PC-3 (cell line): ENCODE measurements at regions not wholly inside any gene's neighbourhood (a gene's known extent, or its start where the extent isn't known, plus 50 kb on each side); places are given as distances from the start of the nearest gene placed in this dataset.

Experiments used
- ATAC-seq: fragments of 200-7000 bp; cut with Tn5 transposase; 2 replicates; pipeline ENCODE4 v1.9.1; 2020; ENCODE audit warnings: mild to moderate bottlenecking, moderate library complexity
- BruUV-seq: library from RNA; stranded (reverse); fragments of 400-500 nt; replicated peaks from 2 replicates; lab custom pipeline; 2021; lab: Mats Ljungman, UMichigan
- CTCF ChIA-PET: fragments of 300-600 bp; sonication (Branson Sonifier 250); formaldehyde crosslinking; loops from one replicate; lab custom pipeline; 2022; ENCODE audit warnings: antibody characterized with exemption; lab: Charles Lee
- POLR2A ChIA-PET: fragments of 300-600 bp; sonication (Branson Sonifier 250); formaldehyde crosslinking; loops from one replicate; lab custom pipeline; 2022; ENCODE audit warnings: antibody characterized with exemption; ENCODE audit not compliant: unreplicated experiment; lab: Charles Lee
- DNase-seq: peaks from one replicate; pipeline ENCODE4 v3.0.0-alpha.2; 2015
- H2AFZ ChIP-seq: fragments of 300-600 bp; sonication (generic); 2 replicates; pipeline ENCODE4 v1.6.0; 2016; ENCODE audit warnings: antibody characterized with exemption, low read length
- H3F3A ChIP-seq: fragments of 300-600 bp; sonication (generic); one replicate; pipeline ENCODE4 v1.6.0; 2017; ENCODE audit warnings: antibody characterized with exemption, low read length, control low read depth, mild to moderate bottlenecking; ENCODE audit not compliant: unreplicated experiment
- H3K27ac ChIP-seq: fragments of 300-600 bp; sonication (generic); 2 replicates; pipeline ENCODE4 v1.5.1; 2016; ENCODE audit warnings: mild to moderate bottlenecking, low read length
- H3K27me3 ChIP-seq: fragments of 300-600 bp; sonication (generic); 2 replicates; pipeline ENCODE4 v1.6.1; 2016; ENCODE audit warnings: low read length, mixed read lengths
- H3K36me3 ChIP-seq: fragments of 300-600 bp; sonication (generic); 2 replicates; pipeline ENCODE4 v1.6.1; 2016; ENCODE audit warnings: low read depth, mixed run types, low read length, mixed read lengths
- H3K4me1 ChIP-seq: fragments of 300-600 bp; sonication (generic); 2 replicates; pipeline ENCODE4 v1.5.1; 2016; ENCODE audit warnings: low read length; ENCODE audit not compliant: insufficient read depth
- H3K4me2 ChIP-seq: fragments of 300-600 bp; sonication (generic); 2 replicates; pipeline ENCODE4 v1.6.0; 2016; ENCODE audit warnings: low read length
- H3K4me3 ChIP-seq: fragments of 300-600 bp; sonication (generic); 2 replicates; pipeline ENCODE4 v1.5.1; 2016; ENCODE audit warnings: mild to moderate bottlenecking, low read length, mixed read lengths
- H3K79me2 ChIP-seq: fragments of 300-600 bp; sonication (generic); 2 replicates; pipeline ENCODE4 v1.6.1; 2017; ENCODE audit warnings: low read length, mixed read lengths
- H3K9ac ChIP-seq: fragments of 300-600 bp; sonication (generic); 2 replicates; pipeline ENCODE4 v1.6.0; 2016; ENCODE audit warnings: mild to moderate bottlenecking, low read length
- H3K9me2 ChIP-seq: fragments of 300-600 bp; sonication (generic); replicated peaks from 2 replicates; pipeline ENCODE4 v1.6.1; 2016; ENCODE audit warnings: mixed run types, low read length, mixed read lengths
- H3K9me3 ChIP-seq: fragments of 300-600 bp; sonication (generic); 2 replicates; pipeline ENCODE4 v1.6.1; 2016; ENCODE audit warnings: low read length, mixed read lengths
- H4K20me1 ChIP-seq: fragments of 300-600 bp; sonication (generic); 2 replicates; pipeline ENCODE4 v1.6.1; 2016; ENCODE audit warnings: low read length, mixed read lengths
- EZH2 ChIP-seq: fragments of 300-600 bp; sonication (generic); IDR thresholded peaks from one replicate; pipeline ENCODE4 v1.6.1; 2017; ENCODE audit warnings: antibody characterized with exemption, mild to moderate bottlenecking, low read length; ENCODE audit not compliant: unreplicated experiment
- EZH2phosphoT487 ChIP-seq: fragments of 300-600 bp; sonication (generic); IDR thresholded peaks from 2 replicates; pipeline ENCODE4 v1.6.1; 2018; ENCODE audit warnings: mild to moderate bottlenecking, antibody characterized with exemption, low read length, borderline replicate concordance
- intact Hi-C: fragments of 100-400 bp; cut with micrococcal nuclease; formaldehyde crosslinking; loops from 2 replicates; pipeline ENCODE4 v1.9.0; 2023
- TF ChIP-seq, protein P1 (sequence below): fragments of 300-600 bp; sonication (generic); conservative IDR thresholded peaks from 2 replicates; pipeline ENCODE4 v1.5.1; 2017; ENCODE audit warnings: antibody characterized with exemption, low read depth, mild to moderate bottlenecking, low read length

DNA sequence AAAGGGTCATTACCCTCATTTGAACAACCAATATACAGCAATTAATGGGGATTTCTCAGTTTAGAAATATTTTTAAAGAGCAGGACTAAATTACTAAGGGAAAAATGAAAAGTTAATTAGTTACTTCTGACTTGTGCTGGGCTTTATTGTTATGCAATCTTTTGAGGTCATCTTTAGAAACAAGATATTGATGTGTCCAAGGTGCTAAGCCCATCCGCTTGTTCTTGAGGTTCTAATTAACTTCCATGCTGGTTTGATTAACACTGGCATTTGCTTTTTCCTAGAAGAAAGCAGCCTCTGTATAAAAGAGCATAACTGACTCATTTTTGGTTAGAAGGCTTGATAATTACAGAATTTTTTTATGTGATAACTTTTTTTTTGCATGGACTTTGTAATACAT, 256.5 kb upstream of the AGTR1 start:
- Histone ChIP-seq H4K20me1 (no peaks in the 10 kb centered on the region), H3K9ac (no peak overlapping the region)
- CTCF ChIA-PET = no interaction called here

DNA sequence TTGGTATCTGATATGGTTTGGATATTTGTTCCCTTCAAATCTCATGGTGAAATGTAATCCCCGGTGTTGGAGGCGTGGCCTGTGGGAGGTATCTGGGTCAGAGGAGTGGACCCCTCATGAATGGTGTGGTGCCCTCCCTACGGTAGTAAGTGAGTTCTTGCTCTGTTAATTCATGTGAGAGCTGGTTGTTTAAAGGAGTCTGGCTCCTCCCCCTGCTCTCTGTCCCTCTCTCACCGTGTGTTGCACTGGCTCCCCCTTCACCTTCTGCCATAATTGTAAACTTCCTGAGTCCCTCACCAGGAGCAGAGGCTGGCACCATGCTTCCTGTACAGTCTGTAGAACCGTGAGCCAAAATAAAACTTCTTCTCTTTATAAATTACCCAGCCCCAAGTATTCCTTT, 246.9 kb upstream of the AGTR1 start:
- Histone ChIP-seq H3K4me3 (no peak overlapping the region), H3K79me2 (no peaks in the 10 kb centered on the region), H3K9me2 (no peaks in the 10 kb centered on the region), H3F3A (no peaks in the 10 kb centered on the region), H4K20me1 (no peaks in the 10 kb centered on the region), H3K9ac (no peak overlapping the region), H3K36me3 (no peaks in the 10 kb centered on the region), H3K4me2 (no peak overlapping the region), H2AFZ (no peak overlapping the region), H3K4me1 (no peaks in the 10 kb centered on the region), H3K27me3 (peaks cover 12% of the 10 kb centered on the region; the same call in 1 of the 2 replicates), H3K9me3 (no peaks in the 10 kb centered on the region), H3K27ac (no peak overlapping the region)
- ChIA-PET CTCF (no interaction called here), POLR2A (no interaction called here)
- ATAC-seq (no peak), DNase-seq (no peak)
- TF ChIP-seq EZH2phosphoT487 (no peak), EZH2 (no peak)
- TF ChIP-seq, protein P1, sequence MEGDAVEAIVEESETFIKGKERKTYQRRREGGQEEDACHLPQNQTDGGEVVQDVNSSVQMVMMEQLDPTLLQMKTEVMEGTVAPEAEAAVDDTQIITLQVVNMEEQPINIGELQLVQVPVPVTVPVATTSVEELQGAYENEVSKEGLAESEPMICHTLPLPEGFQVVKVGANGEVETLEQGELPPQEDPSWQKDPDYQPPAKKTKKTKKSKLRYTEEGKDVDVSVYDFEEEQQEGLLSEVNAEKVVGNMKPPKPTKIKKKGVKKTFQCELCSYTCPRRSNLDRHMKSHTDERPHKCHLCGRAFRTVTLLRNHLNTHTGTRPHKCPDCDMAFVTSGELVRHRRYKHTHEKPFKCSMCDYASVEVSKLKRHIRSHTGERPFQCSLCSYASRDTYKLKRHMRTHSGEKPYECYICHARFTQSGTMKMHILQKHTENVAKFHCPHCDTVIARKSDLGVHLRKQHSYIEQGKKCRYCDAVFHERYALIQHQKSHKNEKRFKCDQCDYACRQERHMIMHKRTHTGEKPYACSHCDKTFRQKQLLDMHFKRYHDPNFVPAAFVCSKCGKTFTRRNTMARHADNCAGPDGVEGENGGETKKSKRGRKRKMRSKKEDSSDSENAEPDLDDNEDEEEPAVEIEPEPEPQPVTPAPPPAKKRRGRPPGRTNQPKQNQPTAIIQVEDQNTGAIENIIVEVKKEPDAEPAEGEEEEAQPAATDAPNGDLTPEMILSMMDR = no peak
- intact Hi-C loops = no loop called here
- BruUV-seq = no TSS peak

More for the DNA sequence above, 256.5 kb upstream of the AGTR1 start:
- Histone ChIP-seq H3K4me2 (no peak overlapping the region), H3K27ac (no peak overlapping the region), H3K4me3 (no peak overlapping the region), H3K9me2 (no peaks in the 10 kb centered on the region), H3K9me3 (no peaks in the 10 kb centered on the region), H3K79me2 (no peaks in the 10 kb centered on the region), H2AFZ (no peak overlapping the region), H3K36me3 (no peaks in the 10 kb centered on the region), H3K27me3 (peaks cover 7% of the 10 kb centered on the region; the same call in 1 of the 2 replicates), H3F3A (no peaks in the 10 kb centered on the region), H3K4me1 (no peaks in the 10 kb centered on the region)
- POLR2A ChIA-PET = no interaction called here
- DNase-seq (no peak), ATAC-seq (no peak)
- no TSS peak for BruUV-seq
- intact Hi-C loops = no loop called here
- TF ChIP-seq EZH2phosphoT487 (no peak), EZH2 (no peak)
- TF ChIP-seq, protein P1 = no peak

DNA sequence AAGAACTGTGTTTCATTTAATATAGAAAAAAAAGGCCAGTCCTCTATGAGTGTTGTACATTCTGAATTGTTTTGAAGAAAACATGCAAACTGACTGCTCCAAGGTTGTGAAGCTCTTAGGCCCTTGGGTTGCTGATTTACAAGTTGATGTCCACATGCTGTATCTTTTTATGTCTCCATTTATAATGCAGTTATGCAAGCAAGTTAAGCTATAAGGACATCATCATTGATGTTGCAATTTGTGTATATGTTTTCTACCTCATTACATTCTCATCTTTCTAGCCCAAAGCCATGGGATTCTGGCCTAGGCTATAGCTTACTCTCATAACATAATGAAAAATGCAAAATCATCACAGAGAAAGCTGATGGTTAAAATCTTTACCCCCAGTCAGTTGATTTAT, 245.7 kb upstream of the AGTR1 start:
- intact Hi-C loops = no loop called here
- Histone ChIP-seq H3K4me2 (no peak overlapping the region), H3K79me2 (no peaks in the 10 kb centered on the region), H3K9me2 (no peaks in the 10 kb centered on the region), H2AFZ (no peak overlapping the region), H4K20me1 (no peaks in the 10 kb centered on the region), H3K36me3 (no peaks in the 10 kb centered on the region), H3K9ac (no peak overlapping the region), H3F3A (no peaks in the 10 kb centered on the region), H3K4me3 (no peak overlapping the region), H3K9me3 (no peaks in the 10 kb centered on the region), H3K4me1 (no peaks in the 10 kb centered on the region), H3K27me3 (peaks cover under 1% of the 10 kb centered on the region; the same call in 1 of the 2 replicates), H3K27ac (no peak overlapping the region)
- ChIA-PET CTCF (no interaction called here), POLR2A (no interaction called here)
- no peak for TF ChIP-seq EZH2phosphoT487
- no peak for TF ChIP-seq EZH2
- TF ChIP-seq, protein P1 = no peak
- DNase-seq = no peak
- ATAC-seq = no peak
- BruUV-seq = no TSS peak
